HG03378 (cell line): ENCODE measurements at regions not wholly inside any gene's neighbourhood (a gene's known extent, or its start where the extent isn't known, plus 50 kb on each side); places are given as distances from the start of the nearest gene placed in this dataset.
"Not testable (repeated sequence)": the region's sequence is repeated elsewhere in the genome, so short reads cannot be mapped to it uniquely, and the experiment has no call there.

Source experiments
- ATAC-seq: cut with Tn5 transposase; IDR thresholded peaks from one replicate; pipeline ENCODE4 v1.9.1; 2021; ENCODE audit warnings: mild to moderate bottlenecking, moderate library complexity; ENCODE audit not compliant: unreplicated experiment

DNA sequence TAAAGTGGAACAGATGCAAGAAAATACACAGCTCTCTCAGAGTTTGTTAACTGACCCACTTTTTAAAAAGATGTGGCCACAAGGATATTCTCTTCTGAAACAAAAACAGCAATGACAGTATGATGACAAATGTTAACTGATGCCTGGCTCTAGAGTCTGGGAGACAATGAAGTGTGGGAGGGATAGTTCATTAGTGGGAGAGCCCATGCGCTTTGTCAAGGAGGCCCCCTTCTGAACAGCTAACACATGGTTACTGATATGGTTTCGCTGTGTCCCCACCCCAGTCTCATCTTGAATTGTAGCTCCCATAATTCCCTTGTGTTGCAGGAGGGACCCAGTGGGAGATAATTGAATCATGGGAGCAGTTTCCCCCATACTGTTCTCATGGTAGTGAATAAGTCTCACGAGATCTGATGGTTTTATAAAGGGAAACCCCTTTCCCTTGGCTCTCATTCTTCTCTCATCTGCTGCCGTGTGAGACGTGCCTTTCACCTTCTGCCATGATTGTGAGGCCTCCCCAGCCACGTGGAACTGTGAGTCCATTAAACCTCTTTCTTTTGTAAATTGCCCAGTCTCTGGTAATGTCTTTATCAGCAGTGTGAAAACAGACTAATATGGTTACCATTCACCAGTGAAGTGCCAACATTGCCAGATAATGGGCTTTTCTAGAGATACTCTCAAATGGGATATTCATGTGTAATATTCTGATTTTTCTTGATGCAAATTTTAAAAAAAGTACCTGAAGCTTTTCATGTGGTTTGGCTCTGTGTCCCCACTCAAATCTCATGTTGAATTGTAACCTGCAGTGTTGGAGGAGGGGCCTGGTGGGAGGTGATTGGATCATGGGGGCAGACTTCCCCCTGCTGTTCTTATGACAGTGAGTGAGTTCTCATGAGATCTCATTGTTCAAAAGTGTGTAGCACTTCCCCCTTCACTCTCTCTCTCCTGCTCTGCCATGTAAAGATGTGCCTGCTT is 435.8 kb downstream of the SHISA9 start:
- ATAC-seq = not testable (repeated sequence)

GRCh38 chr16:13338044-13338443 is 436.6 kb downstream of the SHISA9 start:
- no peak for ATAC-seq

- ATAC-seq = no peak
These were observed 441.3 kb downstream of the SHISA9 start for GRCh38 chr16:13342675-13343074.

- ATAC-seq = no peak
These were observed 442.6 kb downstream of the SHISA9 start for GRCh38 chr16:13344001-13344400.

GRCh38 chr16:13348416-13348815 is 447.0 kb downstream of the SHISA9 start:
- no peak for ATAC-seq

DNA sequence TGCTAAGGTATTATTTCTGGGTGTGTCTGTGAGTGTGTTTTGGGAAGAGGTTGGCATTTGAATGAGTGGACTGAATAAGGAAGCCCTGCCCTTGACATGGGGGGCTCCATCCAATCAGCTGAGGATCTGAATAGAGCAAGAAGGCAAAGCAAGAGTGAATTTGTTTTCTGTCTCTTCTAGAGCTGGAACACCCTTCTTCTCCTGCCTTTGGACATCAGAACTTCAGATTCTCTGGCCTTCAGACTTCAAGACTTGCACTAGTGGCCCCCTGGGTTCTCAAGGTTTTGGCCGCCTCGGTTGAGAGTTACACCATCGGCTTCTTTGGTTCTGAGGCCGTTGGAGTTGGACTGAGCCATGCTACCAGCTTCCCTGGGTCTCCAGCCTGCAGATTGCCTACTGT is 448.6 kb downstream of the SHISA9 start:
- ATAC-seq = no peak

DNA sequence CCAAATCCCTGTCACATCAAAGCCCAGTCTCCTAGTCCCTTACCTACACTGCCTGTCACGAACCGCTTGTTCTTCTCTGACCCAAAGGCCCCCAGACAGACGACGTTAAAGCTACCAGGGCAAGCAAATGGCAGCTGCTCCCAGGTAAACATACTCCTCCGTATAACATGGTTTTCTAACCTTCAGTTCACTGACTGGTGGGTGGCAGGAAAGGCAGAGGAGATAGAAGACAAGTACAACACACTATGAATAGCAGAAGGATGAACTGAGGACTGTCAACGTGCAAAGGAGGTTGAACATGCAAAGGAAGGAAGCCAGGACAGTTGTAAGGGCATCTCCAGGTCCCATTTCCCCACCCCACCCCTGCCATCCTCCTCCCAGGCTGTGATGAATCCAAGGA is 449.8 kb downstream of the SHISA9 start:
- ATAC-seq = no peak

DNA sequence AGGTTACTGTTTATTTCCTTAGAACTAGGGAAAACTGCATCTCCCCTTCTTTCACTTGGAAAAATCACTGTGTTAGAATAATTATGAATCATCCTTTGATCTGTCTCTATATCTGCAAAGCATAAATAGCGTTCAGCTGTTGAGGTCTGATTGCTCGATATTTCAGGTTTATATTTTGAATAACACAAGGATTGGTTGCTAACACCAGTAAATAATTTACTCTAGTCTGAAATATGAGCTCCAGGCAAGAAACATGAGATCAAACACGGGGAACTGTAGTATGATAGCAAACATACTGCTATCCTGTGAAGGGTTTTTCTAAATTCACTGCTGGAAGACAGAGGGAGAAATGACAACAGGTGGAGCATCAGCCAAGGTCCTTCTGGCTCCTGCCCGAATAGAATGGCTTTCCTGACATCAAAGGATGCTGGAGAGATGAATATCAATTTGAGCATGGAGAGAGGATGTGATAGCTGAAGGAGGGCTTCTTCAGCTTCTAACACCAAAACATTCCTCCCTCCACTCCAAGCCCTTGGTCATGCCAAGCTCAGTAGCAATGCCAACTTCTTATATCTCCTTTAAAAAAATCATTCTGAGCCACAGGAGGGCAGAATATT is 450.3 kb downstream of the SHISA9 start:
- no peak for ATAC-seq

GRCh38 chr16:13352796-13353195 is 451.4 kb downstream of the SHISA9 start:
- ATAC-seq = not testable (repeated sequence)

GRCh38 chr16:13357842-13358241 is 456.4 kb downstream of the SHISA9 start:
- not testable (repeated sequence) for ATAC-seq

GRCh38 chr16:13359835-13360234 is 458.4 kb downstream of the SHISA9 start:
- no peak for ATAC-seq

DNA sequence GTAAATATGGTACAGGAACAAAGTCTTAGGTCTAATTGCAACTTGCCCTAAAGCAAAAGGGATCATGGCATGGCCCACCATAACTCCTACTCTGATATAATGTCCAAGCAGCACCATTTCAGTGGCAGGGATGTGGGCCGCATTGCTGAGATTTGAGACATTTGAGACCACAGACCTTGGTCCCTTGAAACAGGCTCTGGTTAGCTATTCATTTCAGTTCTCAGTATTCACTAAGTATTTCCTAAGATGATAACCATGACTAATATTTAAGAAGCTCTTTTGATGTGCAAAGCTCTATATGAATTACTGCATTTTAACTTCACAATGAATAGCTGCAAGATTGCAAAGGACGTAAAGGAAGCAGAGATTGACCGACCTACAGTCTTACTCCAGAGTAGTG is 471.0 kb downstream of the SHISA9 start:
- ATAC-seq = no peak

DNA sequence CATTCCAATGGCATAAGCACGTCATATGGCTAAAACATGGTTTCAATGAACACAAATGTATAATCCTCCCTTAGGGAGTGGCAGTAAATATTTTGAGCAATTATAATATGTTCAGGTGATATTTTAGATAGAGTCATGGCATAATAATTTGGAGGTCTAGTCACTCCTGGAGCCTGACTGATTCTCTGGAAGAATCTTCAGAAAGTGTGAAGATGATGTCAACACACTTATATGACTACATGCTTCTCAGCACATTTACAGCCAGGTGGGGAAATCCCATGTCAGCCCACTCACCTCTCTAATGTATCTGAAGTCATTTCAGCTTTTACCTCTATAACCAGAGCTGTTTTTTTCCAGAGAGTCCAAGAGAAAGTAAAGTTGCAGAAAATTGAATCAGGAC is 474.8 kb downstream of the SHISA9 start:
- peak; percentile 54 for ATAC-seq

DNA sequence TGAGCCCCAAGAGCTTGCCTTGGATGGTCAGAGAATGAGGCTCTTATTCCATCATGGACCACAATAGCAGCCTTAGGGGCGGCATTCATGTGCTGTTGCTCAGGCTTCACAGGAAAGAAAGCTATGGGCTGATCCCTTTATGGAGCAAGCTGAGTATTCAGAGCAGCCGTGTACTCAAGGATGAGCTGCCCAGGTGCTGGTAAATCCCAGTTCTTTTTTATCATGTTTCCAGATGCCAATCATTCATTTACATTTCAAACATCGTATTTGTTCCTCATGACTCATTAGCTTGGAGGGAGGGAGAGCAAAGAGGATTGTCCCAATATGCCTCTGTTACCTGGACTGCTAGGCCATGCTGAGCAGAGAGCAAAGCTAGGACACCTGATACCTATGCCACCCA is 475.7 kb downstream of the SHISA9 start:
- no peak for ATAC-seq

- ATAC-seq = no peak
These were observed 476.8 kb downstream of the SHISA9 start for GRCh38 chr16:13378151-13378550.

- ATAC-seq = no peak
These were observed 477.9 kb downstream of the SHISA9 start for GRCh38 chr16:13379266-13379665.

- ATAC-seq = not testable (repeated sequence)
These were observed 484.0 kb downstream of the SHISA9 start for GRCh38 chr16:13385156-13386040.

DNA sequence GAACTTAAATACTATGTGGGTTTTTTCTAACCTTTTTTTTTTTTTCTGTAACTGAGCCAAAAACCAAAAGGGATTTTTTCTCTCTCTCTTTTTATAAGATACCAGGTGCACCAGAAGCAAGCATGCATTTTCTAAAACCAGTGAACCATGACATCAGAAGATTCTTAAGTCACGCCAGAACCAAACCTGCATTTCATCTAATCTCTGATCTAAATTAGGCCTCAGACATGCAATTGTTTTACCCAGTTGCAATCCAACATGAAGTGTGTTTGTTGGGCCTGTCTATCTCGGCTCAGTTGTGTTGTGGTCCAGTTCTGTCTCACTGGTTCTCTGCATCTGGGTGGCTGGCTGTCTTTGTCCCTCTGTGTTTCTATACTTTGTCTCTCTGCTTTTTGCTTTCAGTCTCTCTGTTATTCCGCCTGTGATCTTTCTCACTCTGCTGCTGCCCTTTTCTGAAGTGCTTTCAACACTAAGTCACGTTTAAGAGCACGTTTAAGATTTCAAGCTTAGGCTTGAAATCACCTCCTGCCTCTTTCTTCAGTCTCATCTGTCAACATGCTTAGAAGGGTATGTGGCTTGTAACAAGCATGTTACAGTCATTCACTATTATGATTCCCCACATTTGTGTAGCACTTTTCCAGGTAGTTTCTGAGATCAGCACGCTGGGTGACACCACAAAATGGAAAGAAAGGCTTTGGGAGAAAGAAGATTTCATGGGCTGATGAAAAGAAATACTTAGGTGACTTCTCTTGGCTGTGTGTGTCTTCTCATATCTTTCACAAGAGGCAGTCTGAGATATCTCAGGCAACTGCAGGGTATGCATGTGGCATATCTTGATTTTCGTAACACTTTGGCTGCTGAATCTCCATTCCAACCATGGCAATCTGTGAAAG is 488.9 kb downstream of the SHISA9 start:
- ATAC-seq = peak; percentile 66

DNA sequence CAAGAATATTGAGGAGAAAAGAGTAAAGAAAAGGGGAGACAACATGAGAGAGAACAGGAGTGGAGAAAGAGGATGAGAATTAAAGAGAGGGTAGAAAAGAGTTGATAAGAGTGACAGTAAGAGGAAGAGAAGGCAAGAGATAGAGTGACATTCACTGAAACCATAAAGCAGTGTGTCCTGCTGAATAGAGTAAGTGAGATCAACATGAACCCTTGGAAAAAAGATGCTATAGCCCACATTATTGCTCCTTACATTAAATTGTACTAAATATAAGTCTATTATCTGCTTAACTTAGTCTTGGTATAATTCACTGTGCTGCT is 489.5 kb downstream of the SHISA9 start:
- ATAC-seq = no peak

- ATAC-seq = no peak
These were observed 489.9 kb downstream of the SHISA9 start for GRCh38 chr16:13391337-13391736.
